ENCODE measurements at regions not wholly inside any gene's neighbourhood (a gene's known extent, or its start where the extent isn't known, plus 50 kb on each side); places are given as distances from the start of the nearest gene placed in this dataset.
"Not testable (repeated sequence)": the region's sequence is repeated elsewhere in the genome, so short reads cannot be mapped to it uniquely, and the experiment has no call there.

DNA sequence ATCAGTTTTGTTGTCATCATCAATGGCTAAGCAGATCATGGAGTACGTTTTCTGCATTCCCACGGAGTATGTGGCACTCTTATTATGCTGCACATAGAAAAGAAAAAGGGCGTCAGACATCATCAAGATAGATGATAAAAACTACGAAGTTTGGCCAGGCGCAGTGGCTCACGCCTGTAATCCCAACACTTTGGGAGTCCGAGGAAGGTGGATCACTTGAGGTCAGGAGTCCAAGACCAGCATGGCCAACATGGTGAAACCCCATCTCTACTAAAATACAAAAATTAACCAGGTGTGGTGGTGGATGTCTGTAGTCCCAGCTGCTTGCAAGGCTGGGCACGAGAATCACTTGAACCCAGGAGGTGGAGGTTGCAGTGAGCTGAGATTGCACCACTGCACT lies 312.8 kb downstream of the GOLGA6L6 start:
- DNase-seq, result not testable (repeated sequence)

DNA sequence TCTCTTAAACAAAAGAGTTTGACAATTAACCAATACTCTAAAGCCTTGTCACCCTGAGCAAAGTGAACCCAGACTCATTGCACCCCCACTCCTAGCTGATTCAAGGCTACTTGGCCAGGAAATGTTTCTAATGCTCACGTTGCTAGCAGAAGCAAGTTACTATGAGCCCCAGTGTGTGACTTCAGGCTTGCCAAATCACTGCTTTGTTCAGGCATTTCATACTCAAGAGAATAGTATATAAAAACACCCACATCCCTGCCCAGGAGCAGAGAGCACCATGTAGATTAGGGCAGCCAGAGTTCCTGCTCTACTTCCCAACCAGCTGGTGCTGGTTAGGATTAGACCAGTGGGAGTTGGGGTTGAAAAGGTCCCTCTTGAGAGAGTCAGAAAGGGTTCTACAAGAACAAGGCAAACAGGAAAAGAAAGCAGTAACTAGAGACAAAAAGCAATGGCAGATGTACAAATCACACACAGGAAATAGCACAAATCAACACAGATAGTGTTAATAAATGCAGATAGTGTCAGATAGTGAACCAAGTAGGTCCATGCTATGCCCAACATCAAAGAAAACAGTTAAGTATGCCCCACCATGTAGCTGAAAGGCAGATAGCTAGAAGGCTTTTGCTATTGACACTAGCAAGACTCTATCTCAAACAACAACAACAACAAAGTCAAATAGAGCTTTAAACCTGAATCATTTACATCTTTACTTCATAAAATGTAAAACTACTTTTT lies 314.3 kb downstream of the GOLGA6L6 start:
- DNase-seq, result not testable (repeated sequence)

DNA sequence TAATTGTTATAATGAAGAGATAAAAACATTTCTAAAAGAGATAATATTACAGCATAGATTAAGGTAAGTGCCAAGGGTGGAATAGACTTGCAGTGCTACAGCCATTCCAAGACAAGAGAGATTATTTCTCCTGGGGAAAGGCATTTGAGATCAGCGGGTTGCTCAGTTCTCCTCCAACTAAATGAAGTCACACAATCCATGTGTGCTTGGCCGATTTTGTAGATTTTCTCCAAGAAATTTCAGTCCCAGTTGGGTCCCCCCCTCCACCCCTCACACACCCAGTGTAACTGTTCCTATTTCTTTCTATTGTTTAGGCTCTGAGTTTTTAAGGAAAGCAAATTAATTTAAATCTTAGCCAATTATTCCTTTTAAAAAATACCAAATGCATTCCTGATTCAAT lies 315.1 kb downstream of the GOLGA6L6 start:
- DNase-seq, result not testable (repeated sequence)

- not testable (repeated sequence) for DNase-seq
Observed at GRCh38 chr15:20221063-20221462, 320.5 kb downstream of the GOLGA6L6 start.

GRCh38 chr15:20219171-20219570 lies 322.4 kb downstream of the GOLGA6L6 start:
- not testable (repeated sequence) for DNase-seq

- DNase-seq, result not testable (repeated sequence)
Observed at GRCh38 chr15:20215700-20216099, 325.9 kb downstream of the GOLGA6L6 start.

DNA sequence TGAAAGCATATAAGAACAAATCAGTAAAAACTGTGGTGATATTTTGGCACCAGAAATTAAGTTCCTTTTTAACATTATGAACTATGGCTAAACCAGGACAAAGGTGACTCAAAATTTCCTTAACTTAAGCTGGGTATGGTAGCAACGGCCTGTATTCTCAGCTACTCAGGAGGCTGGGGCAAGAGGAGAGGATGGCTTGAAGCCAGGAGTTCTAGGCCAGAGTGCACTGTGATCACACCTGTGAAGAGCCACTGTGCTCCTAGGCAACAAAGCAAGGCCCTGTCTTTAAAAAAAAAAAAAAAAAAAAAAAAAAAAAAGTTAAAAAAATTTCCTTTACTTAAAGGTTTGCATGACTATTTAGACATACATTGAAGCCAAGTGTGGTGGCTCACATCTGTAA lies 327.5 kb downstream of the GOLGA6L6 start:
- not testable (repeated sequence) for DNase-seq

DNA sequence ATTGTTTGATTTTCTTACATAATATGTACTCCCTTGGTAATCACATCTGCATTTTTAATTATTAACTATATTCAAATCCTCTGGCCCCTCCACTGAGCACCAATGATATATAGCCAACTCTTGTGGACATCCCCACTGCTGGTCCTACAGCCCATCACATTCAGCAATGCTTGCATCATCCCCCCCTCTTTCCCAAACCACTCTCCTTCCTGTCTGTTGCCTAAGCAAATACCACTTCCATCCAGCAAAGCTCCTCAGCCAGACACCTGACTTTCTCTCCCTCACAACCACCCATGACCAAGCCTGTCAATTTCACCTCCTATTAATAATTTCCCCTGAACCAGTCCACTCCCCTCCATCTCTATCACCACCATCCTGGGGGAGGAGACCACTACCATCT lies 330.1 kb downstream of the GOLGA6L6 start:
- not testable (repeated sequence) for DNase-seq

DNA sequence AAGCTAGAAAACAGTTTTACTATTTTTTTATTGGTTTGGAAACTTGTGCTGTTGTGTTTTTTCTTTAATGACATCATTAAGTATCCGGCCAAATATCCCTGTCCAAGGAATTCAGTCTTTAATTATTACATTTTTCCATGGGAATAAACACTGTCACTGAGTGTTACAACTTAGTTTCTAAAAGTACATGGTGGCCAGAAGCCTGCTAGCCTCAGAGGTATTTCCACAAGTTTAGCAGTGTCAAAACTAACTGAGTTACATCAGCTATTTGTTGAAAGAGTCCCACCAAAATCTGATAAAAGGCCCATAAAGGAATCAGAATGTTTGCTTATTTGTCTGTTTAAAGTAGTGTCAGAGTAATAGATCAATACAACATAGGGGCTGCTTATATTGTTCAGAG lies 331.6 kb downstream of the GOLGA6L6 start:
- not testable (repeated sequence) for DNase-seq

- DNase-seq, result not testable (repeated sequence)
Observed at GRCh38 chr15:20207607-20208006, 334.0 kb downstream of the GOLGA6L6 start.

DNA sequence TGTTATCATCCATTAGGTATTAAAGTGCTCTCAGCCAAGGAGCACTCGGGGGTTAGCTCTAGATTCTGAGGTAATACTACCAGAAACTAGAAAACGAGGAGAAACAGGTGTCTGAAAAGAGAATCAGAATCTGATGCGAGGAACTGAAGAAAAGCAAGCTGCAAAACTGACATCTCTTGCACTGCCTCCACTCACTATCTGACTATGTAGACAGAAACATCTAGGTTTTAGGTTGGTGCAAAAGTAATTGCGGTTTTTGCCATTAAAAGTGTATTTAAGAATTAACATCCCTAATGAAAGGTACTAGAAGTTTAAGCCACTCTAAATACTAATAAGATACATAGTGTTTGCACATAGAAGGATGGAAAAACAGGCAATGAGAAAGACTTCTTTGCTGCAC lies 334.4 kb downstream of the GOLGA6L6 start:
- not testable (repeated sequence) for DNase-seq

- not testable (repeated sequence) for DNase-seq
Observed at GRCh38 chr15:20204177-20204866, 337.3 kb downstream of the GOLGA6L6 start.

DNA sequence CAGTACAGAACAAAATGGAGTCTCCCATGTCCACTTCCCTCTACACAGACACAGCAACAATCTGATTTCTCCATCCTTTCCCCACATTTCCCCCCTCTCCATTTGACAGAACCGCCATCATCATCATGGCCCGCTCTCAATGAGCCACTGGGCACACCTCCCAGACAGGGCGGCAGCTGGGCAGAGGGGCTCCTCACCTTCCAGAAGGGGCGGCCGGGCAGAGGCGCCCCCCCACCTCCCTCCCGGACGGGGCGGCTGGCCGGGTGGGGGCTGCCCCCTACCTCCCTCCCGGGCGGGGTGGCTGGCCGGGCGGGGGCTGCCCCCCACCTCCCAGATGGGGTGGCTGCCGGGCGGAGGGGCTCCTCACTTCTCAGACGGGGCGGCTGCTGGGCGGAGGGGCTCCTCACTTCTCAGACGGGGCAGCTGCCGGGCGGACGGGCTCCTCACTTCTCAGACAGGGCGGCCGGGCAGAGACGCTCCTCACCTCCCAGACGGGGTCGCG lies 337.9 kb downstream of the GOLGA6L6 start:
- not testable (repeated sequence) for DNase-seq

DNA sequence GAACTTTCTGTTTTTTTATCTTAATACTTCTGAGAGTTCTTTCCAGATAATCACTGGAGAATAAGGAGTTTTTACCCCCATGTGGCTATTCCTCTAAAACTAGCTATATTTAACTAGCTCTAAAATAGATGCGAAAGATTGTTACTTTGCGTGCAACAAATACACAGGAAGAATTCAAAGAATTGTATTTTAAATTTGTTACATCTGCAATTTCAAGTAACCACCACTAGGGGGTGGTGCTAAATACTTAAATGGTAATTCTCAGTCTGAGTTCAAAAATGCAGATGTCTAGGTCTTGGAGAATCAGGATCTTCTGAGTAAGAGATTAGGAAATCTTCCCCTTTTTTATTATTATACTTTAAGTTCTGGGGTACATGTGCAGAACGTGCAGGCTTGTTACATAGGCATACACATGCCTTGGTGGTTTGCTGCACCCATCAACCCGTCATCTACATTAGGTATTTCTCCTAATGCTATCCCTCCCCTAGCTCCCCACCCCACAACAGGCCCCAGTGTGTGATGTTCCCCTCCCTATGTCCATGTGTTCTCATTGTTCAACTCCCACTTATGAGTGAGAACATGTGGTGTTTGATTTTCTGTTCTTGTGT lies 346.9 kb downstream of the GOLGA6L6 start:
- DNase-seq, result not testable (repeated sequence)

DNA sequence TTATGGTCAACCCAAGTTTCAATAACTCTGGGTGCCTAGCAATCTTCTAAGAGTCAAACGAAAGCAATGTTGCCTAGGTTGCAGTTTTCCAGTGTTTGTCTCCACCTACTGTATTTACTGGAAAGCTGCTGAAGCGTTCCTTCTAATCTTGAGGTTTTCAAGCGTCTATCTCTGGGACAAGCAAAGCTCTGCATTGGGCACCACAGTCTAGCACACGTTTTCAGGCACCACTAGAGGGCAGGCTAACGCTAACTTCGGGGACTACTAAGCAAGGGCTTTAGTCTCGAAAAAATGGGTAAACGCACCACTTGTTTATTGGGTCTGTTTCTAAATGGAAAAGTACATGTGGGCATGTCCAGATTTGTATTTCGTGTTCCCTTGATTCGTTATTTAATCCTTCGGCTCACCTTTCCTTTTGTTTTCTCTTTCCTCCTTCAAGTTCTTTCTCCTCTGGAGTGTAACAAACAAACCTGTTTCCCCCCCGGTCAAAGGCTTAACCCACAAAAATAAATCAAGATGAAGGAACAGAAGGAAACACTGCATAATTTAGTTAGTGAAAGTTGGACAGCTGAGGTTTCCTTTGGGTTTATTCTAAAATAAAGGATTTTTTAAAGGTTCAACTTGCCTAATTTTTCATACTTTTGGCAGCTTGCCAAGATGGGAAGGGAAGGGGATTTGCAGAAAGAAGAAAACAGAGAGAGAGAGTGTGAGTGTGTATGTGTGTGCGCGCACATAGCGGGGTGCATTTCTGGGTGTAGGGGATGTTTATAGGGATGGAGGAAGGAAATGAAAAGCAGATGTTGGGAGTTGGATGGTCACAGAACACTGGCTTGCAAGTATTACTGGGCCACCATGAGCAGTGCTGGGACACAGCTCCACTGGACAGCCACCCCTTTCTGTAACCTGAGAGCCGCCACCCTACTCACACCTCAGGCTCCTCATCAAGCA lies 348.3 kb downstream of the GOLGA6L6 start:
- DNase-seq, result peak; percentile 50

- not testable (repeated sequence) for DNase-seq
Observed at GRCh38 chr15:20191508-20192125, 350.0 kb downstream of the GOLGA6L6 start.

DNA sequence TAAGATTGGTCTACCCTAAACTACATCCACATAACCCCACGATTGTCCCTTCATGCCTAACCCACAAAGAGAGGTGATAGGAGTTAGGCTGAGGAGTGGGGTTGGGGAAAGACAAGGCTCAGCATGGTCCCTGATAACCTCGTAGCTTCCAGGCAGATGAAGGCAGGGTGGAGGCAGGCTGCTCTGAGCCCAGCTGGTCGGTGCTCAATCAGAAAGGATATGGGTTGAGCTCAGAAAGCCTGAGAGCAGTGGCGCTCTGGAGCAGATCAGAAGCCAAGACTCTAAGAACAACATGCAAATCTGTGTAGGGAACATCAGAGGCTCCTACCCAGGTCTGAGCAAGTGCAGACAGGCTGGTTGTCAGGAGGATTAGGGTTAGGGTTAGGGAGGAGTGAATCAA lies 353.0 kb downstream of the GOLGA6L6 start:
- not testable (repeated sequence) for DNase-seq

- not testable (repeated sequence) for DNase-seq
Observed at GRCh38 chr15:20187370-20188355, 353.9 kb downstream of the GOLGA6L6 start.

GRCh38 chr15:20184879-20185278 lies 356.7 kb downstream of the GOLGA6L6 start:
- DNase-seq, result not testable (repeated sequence)

- not testable (repeated sequence) for DNase-seq
Observed at GRCh38 chr15:20168221-20168620, 373.4 kb downstream of the GOLGA6L6 start.
